GM21526 (cell line): ENCODE measurements at regions not wholly inside any gene's neighbourhood (a gene's known extent, or its start where the extent isn't known, plus 50 kb on each side); places are given as distances from the start of the nearest gene placed in this dataset.

Source experiments
- ATAC-seq: cut with Tn5 transposase; IDR thresholded peaks from one replicate; pipeline ENCODE4 v1.9.1; 2021; ENCODE audit warnings: moderate library complexity; ENCODE audit not compliant: unreplicated experiment, low FRiP score

DNA sequence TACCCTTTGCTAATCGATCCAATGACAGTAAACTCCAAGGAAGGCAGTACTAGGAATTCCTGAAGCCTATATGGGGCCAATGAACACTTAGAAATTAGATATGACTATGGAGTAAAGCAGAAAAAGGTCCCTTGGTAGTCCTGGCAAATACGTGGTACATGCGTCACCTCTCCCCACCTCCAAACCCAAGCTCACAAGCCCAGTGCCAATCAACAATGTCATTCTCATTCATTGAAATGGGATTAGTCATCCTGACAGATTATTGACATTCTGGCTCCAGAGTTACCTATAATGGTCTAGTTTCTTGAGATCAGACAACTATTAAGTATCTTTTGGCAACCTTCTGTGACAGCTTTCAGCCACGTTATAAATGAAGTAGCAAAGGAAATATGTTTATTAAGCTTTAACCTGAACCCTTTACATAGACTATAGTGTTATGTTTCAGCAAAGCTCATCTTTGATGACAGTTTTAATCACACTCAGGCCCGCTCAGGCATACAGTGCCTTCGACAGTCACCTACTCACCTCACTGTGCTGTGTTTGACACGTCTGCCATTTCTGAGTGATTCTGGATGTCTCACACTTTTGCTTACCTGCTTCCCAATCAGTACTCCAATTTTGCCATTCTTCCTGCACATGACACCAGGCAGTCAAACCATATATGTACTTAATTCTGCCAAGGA, 69.6 kb upstream of the ADO start:
- no peak for ATAC-seq

DNA sequence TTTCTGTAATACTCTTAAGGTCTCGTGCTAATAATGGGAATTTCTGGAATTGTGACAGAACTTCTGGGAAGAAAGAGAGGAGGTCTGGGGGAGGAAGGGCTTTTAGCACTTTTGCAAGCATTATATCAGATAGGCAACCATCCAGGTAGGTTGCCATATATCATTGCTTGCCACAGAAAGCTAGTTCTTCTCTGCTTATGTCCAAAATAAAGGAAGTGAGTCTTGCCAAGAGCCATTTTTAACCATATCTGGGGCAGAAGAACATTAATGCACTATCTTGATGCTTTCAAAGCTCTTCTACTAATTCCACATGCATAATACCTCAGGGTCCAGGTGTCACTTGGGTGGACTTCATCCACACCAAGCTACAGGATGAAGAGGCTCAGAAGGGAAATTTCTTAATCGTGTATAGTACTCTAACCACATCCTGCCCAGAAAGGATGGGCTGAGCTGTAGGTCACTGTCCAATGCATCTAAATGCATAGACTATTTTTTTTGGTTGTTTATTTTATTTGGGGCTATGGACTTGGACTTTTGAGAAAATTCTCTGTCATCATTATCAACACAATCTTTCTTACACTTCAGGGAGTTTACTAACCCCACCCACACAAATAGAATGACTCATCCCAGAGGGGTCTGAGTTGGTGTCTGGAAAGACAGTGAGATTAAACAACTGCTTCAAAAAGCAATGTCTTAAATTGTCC, 68.9 kb upstream of the ADO start:
- no peak for ATAC-seq

DNA sequence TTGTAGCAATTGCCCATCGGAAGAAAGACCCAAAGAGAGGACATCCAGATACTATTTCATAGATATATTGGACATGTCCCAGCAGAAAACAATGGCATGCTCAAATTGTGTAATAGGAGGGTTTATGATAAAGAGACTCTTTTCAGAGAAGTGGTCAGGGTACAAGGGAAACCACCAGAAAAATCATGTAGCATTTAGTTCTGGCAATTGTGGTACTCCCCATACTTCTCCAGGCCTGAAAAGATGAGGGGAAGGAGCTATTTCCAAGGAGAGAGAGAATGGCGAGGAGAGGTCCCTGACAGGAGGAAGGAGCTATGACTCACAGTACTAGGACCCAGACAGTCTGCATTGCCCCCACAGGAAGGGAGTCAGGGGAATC, 68.4 kb upstream of the ADO start:
- no peak for ATAC-seq

DNA sequence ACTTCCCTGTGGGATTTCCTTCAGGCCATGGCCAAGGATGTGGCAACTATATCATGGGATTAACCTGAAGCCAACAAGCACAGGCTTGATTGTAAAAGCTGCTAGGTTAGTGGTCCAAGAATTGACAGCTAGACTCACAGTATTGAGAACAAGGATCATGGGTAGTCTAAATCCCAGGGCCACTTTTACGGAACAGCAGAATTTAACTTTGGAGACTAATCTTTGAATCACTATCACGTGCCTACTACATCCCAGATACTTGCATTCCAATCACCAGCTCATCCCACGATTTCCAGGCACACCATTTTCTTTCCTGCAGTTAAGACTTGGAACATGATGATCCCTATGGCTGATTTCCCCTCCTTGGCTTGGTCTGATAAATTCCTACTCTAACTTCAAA, 65.6 kb upstream of the ADO start:
- ATAC-seq, result no peak

DNA sequence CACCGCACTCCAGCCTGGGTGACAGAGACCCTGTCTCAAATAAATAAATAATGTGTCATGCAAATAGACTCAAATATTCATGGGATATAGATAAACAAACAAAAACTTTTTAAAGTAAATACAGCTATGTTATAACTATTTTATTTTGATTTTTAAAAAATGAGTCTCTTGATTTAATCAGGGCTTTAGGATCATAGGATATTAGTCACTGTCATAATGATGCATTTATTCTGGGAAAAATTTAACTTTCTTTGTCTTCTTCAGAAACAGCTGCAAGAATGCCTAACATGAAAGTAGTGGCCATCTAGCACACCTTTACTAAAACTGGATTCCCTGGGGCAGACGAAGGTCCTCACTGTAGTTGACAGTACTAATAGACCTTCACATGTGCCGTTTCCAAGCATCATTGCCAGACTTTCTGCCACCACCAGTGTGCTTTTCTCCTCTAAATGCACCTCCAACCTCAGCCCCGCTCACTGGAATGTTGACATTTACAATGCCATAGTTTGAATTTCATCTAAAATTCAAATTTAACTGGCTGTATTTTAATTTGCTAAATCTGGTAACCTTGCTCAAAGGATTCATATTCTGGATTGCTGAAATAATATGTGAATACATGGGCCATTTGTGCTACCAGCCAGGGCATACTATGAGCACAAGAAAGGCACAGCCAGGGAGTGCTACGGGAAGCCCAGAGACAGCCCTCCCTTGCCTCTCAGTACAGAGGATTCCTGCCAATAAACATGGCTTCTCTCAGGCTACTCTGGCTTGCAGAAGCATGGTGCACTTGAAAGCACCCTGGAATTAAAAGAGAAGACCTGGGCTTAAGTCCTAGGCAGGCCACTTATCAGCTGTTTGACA, 63.4 kb upstream of the ADO start:
- ATAC-seq, result no peak

DNA sequence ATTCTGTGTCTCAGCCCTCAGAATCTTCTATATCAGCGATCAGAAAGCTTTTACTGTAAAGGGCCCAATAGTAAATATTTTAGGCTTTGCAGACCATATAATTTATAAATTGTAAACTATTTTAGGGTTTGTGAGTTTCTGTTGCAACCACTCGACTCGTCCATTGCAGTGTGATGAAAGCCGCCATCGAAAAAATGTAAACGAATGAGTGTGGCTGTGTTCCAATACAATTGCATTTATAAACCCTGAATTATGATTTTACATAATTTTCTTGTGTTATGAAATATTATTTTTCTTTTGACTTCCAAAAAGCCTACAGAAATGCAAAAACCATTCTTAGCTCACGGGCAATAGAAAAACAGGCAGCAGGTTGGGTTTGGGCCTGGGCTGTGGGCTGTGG, 62.5 kb upstream of the ADO start:
- ATAC-seq, result no peak

DNA sequence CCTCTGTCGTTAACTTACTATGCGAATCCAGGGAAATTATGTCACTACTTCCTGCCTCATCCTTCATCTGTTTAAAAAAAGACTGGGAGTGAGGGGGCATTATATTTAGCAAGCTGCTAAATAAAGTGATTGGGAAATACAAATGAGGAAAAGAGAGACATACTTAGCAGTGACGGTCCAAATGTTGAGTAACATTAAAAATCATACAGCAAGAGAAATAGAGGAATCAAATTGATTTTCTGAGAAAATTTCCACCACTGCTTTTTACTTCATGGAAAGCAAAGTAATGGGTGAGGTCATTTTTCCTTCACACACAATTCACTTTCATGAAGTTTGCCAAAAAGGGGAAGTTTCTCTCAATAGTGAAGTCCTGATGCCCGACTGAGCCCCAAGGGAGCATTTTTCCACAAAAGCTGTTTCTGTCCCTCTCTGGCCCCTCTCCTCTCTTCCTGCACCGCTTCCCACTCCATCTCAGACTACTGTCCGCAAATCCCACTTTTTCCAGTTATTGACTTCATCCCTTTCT, 61.9 kb upstream of the ADO start:
- ATAC-seq, result no peak

DNA sequence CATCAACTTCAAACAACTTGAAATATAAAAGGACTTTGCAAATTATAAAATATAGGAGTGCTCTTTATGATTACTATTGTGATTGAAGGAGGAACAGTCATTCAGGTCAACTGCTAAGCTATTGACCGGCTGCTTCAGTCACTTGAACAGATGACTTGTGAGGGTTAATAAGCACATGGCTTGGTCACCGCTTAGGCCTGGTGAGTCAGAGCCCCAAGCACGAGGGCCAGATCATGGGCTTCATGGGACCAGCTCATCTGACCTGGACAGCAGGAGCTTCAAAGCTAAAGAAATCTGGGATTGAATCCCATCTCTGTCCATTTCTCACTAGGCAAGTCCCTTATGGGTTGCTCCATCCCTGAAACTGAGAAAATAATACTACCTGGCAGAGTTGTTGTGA, 60.4 kb upstream of the ADO start:
- ATAC-seq, result no peak

DNA sequence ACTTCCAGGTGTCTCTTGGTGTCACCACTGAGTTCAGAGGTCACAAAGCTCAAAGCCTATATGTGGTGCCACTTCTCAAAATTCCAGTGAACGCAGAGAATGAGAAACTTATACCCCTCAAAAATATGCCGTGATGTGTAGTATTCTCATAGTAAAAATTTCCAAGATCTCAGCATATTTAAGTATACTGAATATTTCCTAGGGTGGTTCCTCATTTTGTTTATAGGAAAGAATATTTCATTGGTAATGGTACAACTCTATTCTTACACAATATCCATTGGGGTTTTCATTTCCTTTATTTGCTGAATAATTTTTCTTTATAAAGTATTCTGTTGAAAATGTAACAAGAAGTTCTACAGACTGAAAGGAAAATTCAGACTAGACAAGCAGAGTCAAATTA, 58.9 kb upstream of the ADO start:
- ATAC-seq, result no peak

DNA sequence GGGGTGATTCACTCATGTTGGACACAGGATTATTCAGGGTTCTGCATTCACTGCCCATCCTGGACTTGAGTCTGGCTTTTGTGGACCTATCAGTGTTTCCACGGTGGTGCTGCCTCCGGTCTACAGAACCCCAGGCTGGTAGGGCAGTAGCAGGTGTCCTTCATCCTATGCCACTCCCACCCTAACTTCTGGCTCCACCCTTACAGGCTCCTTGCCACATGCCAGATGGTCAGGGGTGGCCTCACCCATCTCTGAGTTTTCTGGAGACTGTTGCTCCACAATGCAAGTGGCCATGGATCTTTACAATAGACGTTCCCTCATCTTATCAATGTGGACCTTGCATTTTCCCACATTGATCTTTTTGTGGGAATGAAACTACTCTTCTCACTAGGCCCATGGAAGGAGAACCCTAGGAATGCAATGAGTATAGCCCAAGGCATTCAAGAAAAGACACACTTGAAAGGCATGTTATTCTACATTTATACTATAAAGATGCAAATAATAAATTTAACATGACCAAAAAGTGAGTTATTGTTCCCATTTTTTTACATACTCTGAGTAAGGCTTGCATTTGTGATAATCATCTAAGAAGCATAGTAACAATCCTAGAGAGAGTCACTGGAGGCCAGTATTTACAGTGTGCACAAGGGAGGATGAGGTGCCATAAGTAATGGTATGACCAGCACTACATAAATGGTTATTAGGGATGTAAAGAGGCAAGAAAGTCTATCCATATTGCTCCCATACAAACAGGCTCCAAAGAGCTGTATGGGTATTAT, 57.4 kb upstream of the ADO start:
- ATAC-seq, result no peak

DNA sequence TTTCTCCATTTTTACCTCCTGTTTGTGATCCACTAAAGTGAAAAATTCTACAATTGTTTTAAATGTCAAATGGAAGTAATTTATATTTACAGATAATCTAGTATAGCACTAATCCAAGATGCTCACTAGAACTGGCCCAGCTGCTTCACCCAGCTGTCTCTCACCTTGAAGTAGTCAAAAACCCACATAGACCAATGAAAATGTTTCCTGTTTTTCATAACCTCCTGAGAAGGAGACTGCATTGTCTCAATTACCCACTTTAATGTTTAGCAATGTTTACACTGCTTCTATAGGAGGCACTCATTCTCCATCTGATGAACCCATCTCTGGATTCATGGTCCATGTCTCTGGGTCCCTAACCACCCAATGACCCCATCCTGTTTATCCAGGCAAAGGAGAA, 56.1 kb upstream of the ADO start:
- ATAC-seq, result no peak

DNA sequence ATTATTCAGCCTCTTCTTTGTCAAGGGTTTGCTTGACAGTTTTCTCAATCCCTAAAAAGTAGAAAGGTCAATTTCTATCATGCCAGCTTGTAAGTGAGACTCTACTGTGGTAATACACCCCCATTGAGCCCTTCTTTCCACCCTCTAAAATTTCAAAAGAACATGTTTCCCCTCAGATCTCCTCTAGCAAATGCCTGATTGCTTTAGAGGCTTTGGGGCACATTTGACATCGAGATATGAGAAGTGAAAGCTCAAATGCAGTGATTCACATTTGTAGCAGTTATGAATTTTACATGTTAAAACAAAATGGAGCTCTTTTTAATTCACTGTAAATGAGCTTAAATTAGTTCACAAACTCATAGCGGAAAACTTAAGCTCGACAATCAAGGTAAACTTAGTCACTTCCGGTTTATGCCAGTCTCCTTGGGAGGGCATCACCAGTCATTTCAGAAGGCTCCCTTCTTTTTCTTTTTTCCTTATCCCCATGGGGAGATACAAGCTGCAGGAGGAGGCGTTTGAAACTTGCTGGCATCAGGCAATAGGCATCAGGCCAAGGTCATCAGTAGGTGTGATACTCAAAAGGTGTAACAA, 55.3 kb upstream of the ADO start:
- ATAC-seq, result no peak
